Heart left ventricle (tissue), 13 donors: ENCODE measurements at regions not wholly inside any gene's neighbourhood (a gene's known extent, or its start where the extent isn't known, plus 50 kb on each side); places are given as distances from the start of the nearest gene placed in this dataset.

Source experiments
- POLR2A ChIP-seq, 2 donors: fragments of 450-650 bp; IDR thresholded peaks; one replicate each; pipeline ENCODE4 v1.6.1; 2017; ENCODE audit warnings: antibody characterized with exemption in 2 of 2, mild to moderate bottlenecking in 2 of 2, moderate library complexity in 2 of 2
- TF ChIP-seq, protein P1 (sequence below), 12 donors: fragments of 200-600 bp; sonication (generic) in 4 of 12; IDR thresholded peaks; one replicate each; pipeline versions ENCODE4 v1.5.0 to v1.8.0; 2018 to 2022; ENCODE audit warnings: antibody characterized with exemption in 12 of 12, mild to moderate bottlenecking in 5 of 12
- donor health status: ischemic (EF 13 %, LVEDD 7.1; RV severe dilation, severe dysfunction).
- donor health status: DM: no; HTN: yes; CAD: no.
- donor health status: DM: no; HTN: no; CAD: no.
- donor health status: ischemic (EF 25% LVEDD 6.9; RV normal size, moderate dysfunction).
- donor health status: ischemic (EF 25% LVEDD 5.7; RV mildly dilated, moderate dysfunction).
- donor health status: ischemic (EF 35%, LVEDD 5.7; RV mildly dilated, moderate dysfunction).
- donor health status: nonischemic (EF 11% LVEDD 7.7; RV severe dilation, severe dysfunction).
- donor health status: DM: yes; HTN: yes; CAD: no.
- donor health status: PGD.
- donor health status: ischemic (EF 29% LVEDD 5.4; RV normal size, mild dysfunction).
- donor health status: nonischemic (EF 23%, LVEDD 6.1; RV moderate dilation, normal function).

DNA sequence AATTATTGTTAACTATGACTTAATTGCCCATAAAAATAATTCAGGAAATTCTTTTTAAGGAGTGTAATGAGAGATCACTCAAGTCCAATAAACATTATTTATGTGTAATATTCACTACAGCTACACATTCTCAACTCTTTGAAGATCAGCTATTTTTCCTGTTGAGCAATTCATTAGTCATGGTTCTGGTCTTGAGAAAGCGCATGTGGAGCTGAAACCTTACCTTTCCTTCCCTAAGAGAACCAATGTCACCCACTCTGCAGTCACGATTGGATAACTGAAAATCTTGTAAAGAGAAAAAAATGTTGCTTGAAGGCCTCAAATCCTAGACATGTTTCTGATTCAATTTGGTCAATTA lies 736.9 kb upstream of the MARCKS start:
- TF ChIP-seq, protein P1, sequence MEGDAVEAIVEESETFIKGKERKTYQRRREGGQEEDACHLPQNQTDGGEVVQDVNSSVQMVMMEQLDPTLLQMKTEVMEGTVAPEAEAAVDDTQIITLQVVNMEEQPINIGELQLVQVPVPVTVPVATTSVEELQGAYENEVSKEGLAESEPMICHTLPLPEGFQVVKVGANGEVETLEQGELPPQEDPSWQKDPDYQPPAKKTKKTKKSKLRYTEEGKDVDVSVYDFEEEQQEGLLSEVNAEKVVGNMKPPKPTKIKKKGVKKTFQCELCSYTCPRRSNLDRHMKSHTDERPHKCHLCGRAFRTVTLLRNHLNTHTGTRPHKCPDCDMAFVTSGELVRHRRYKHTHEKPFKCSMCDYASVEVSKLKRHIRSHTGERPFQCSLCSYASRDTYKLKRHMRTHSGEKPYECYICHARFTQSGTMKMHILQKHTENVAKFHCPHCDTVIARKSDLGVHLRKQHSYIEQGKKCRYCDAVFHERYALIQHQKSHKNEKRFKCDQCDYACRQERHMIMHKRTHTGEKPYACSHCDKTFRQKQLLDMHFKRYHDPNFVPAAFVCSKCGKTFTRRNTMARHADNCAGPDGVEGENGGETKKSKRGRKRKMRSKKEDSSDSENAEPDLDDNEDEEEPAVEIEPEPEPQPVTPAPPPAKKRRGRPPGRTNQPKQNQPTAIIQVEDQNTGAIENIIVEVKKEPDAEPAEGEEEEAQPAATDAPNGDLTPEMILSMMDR (IDR thresholded peaks at IDR 0.05), result no peak
- TF ChIP-seq POLR2A (IDR thresholded peaks at IDR 0.05), result no peak
